ENCODE measurements at regions not wholly inside any gene's neighbourhood (a gene's known extent, or its start where the extent isn't known, plus 50 kb on each side); places are given as distances from the start of the nearest gene placed in this dataset.

DNA sequence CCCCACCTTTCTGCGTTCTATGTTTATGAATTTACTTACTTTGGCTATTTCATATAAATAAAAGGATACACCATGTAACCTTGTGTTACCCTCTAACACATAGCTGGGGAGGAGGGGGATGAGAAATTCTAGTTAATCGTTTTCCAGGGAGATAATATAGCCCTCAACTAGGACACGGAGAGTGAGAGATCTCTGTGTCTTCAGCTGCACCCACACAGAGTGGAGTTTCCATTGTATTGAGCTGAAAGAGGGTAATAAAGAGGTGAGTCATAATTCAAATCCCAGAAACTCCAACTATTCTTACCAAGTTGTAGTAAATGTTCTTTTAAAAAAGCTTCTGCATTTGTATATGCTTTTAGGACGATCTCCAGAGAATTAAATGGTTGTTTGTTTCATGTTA lies 110.1 kb upstream of the SULT1C3 start:
- TF ChIP-seq POLR2A (IDR thresholded peaks at IDR 0.05) (no peak), CTCF (IDR thresholded peaks at IDR 0.05) (no peak)

Data from esophagus squamous epithelium (tissue), 4 donors.